ENCODE measurements at regions not wholly inside any gene's neighbourhood (a gene's known extent, or its start where the extent isn't known, plus 50 kb on each side); places are given as distances from the start of the nearest gene placed in this dataset.
"Not testable (repeated sequence)": the region's sequence is repeated elsewhere in the genome, so short reads cannot be mapped to it uniquely, and the experiment has no call there.

DNA sequence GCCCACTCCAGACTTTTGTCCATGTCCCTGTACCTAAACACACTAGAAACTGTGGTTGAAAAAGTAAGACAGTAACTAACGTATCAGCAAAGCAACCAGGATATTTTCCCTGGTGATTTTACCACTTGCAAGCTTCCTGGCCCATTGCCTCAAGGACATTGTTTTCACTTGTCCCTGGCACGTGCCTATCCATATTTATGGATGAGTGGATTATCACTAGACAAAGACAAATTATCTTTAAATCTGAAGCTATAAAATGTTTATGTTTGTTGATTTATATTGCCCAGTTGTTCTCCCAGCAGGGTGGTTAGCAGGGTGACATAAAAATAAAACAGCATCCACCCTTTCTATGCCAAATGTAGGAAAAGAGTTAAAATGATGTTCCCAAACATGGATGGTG is 93.2 kb upstream of the STEAP1 start:
- FAIRE-seq (no peak), DNase-seq (ENCODE audit: insufficient read length, low spot score) (no peak)
- TF ChIP-seq POLR2A (IDR thresholded peaks at IDR 0.05; ENCODE audit: low read depth, low read length): no peak

- FAIRE-seq: no peak
- no peak for TF ChIP-seq POLR2A (IDR thresholded peaks at IDR 0.05; ENCODE audit: low read depth, low read length)
Measured at GRCh38 chr7:90064370-90064769, 89.9 kb upstream of the STEAP1 start.

DNA sequence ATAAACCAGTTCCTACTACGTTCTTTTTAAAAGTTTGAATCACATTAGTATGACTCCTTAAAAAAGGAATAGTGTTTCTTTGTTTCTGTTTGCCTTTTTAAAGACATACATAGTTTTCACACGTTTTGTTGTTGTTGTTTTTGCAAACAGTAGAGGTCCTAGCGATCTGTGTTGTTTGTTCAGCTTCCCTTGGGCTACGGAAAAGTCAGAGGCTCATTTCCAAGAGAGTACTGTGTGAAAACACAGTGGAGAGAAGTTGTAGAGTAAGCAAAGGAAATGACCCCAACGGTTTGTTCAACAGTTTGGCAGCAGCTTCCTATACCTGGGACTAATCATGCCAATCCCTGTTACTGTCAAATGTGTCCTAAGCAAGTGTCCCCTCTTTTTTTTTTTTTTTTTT is 87.1 kb upstream of the STEAP1 start:
- DNase-seq (ENCODE audit: insufficient read length, low spot score): no peak
- no peak for FAIRE-seq
- TF ChIP-seq POLR2A (IDR thresholded peaks at IDR 0.05; ENCODE audit: low read depth, low read length): no peak

More at GRCh38 chr7:90064370-90064769, 89.9 kb upstream of the STEAP1 start:
- DNase-seq (ENCODE audit: insufficient read length, low spot score): no peak

DNA sequence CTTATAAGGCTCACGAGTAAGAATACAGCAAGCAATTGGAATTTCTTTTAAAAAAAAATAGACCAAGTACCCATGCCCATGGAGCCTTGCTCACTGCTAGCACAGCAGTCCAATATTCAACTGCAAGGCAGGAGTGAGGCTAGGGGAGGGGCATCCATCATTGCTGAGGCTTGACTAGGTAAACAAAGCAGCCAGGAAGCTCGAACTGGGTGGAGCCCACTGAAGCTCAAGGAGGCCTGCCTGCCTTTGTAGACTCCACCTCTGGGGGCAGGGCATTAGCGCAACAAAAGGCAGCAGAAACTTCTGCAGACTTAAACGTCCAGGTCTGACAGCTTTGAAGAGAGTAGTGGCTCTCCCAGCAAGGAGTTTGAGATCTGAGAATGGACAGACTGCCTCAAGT is 84.0 kb upstream of the STEAP1 start:
- FAIRE-seq; DNase-seq (ENCODE audit: insufficient read length, low spot score): not testable (repeated sequence)

- FAIRE-seq (no peak), DNase-seq (ENCODE audit: insufficient read length, low spot score) (no peak)
- TF ChIP-seq POLR2A (IDR thresholded peaks at IDR 0.05; ENCODE audit: low read depth, low read length): no peak
Measured at GRCh38 chr7:90078921-90079320, 75.3 kb upstream of the STEAP1 start.

- TF ChIP-seq POLR2A (IDR thresholded peaks at IDR 0.05; ENCODE audit: low read depth, low read length): no peak
- FAIRE-seq (no peak), DNase-seq (ENCODE audit: insufficient read length, low spot score) (no peak)
Measured at GRCh38 chr7:90081621-90082020, 72.6 kb upstream of the STEAP1 start.

DNA sequence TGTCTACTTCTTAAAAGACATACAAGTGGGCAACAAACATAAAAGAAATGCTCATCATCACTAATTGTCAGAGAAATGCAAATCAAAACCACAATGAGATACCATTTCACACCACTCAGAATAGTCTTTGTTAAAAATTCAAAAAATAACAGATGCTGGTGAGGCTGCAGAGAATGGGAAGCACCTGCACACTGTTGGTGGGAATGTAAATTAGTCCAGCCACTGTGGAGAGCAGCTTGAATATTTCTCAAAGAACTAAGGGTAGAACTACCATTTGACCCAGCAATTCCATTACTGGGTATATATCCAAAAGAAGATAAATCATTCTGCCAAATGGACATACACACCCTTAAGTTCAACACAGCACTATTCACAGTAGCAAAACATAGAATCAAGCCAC is 61.8 kb upstream of the STEAP1 start:
- DNase-seq (ENCODE audit: insufficient read length, low spot score) (no peak), FAIRE-seq (no peak)
- TF ChIP-seq POLR2A (IDR thresholded peaks at IDR 0.05; ENCODE audit: low read depth, low read length): no peak

- FAIRE-seq (no peak), DNase-seq (ENCODE audit: insufficient read length, low spot score) (no peak)
- TF ChIP-seq POLR2A (IDR thresholded peaks at IDR 0.05; ENCODE audit: low read depth, low read length): no peak
Measured at GRCh38 chr7:90094030-90094429, 60.2 kb upstream of the STEAP1 start.

Measured in H54 (cell line).